NCI-H510A (cell line): ENCODE measurements at regions not wholly inside any gene's neighbourhood (a gene's known extent, or its start where the extent isn't known, plus 50 kb on each side); places are given as distances from the start of the nearest gene placed in this dataset.

Source experiments
- DNase-seq: peaks from one replicate; lab custom pipeline; 2025; lab: John Stamatoyannopoulos, UW

DNA sequence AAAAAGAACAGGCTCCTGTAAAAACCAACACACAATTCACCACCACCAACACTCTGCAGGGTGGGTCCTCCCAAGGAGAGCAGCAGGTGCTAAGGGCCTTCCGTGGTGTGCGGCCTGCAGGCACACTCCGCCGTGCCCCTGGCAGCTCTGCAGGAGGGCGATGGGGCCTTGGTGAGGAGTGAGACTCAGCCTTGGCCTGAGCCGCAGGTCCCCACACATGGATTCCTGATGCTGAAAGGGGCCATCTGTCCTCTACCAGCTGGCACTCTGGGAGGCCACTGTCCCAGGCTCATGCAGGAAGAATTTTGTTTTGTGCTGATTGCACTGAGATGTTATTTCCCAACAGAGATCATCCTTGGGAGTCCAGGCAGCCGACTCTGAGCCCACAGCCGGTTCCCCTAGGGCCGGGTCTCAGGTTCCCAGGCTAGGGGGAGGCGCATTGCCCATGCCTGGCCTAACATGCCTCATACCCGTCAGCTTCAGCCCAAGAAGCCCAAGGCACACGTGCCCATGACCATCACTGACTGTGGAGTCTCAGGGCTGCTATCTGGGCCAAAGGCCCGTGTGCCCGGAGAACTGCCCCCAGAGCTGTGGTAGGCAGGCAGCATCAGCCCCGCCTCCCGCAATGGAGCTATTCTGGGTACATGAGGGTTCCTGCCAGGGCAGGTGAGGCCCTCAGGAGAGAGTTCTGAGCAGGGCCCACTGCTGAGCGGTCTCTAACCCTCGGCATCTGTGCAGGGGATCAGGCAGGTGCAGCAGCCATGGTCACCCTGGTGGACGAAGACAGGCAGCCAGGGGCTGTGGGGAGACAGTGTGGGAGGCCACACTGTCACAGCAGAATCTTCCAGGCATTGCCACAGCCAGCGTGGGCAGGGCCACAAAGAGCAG is 97.9 kb upstream of the ZNF469 start:
- no peak for DNase-seq

DNA sequence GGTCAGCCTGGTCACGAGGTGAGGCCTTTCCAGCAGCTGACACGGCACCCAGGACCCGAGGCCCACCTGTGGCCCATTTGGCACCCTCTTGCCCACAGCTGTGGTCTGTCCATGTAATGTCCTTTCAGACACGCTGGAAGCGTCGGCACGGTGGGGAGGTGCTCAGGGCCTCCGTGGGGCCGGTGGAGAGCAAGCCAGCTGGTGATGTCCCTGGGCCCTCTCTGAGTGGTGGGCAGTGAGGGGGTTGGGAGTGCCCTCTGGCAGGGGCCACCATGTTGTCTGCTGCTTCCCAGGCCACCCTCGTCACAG is 97.3 kb upstream of the ZNF469 start:
- DNase-seq = no peak

DNA sequence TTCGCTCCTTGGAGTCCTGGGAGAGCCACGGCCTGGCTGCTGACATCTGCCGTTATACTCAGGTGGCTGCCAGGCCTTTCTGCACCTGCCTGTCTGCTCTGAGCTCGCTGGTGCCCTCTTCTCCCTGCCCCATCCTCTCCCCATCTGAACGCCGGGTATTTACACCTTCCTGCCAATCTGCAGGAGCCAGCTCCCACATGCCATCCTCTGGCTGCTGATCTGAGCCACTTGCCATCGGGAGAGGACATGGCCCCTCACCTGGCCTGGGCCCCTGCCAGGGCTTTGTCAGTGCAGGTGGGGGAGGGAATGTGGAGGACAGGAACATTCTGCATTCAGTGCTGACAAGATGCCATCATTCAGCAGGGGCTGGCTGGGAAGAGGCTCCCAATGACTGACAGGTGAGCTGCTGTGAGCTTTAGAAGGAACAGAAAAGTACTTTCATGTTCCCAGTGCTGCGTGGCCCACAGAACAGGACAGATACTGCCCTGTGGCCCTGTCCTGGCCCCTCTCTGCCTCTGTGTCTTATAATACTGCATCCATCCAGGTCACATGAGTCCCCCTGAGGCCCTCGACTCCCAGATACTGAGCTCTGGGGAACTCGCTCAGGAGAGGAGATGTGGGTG is 96.3 kb upstream of the ZNF469 start:
- no peak for DNase-seq

DNA sequence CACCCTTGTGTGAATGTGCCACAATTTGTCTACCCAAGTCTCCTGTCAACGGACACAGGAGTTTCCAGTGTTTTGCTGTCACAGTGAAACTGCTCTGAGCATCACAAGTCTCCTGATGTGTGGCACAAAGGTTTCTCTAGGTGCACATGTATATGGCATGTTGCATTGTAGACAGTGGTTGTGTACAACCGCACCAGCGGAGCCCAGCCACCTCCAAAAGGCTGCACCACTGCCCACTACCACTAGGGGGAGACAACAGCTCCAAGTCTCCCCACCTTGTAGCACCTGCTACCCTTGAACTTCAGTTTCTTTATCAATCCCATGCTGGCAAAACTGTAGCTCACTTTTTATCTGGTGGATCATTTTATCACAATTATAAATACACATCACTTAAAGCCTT is 95.5 kb upstream of the ZNF469 start:
- no peak for DNase-seq

DNA sequence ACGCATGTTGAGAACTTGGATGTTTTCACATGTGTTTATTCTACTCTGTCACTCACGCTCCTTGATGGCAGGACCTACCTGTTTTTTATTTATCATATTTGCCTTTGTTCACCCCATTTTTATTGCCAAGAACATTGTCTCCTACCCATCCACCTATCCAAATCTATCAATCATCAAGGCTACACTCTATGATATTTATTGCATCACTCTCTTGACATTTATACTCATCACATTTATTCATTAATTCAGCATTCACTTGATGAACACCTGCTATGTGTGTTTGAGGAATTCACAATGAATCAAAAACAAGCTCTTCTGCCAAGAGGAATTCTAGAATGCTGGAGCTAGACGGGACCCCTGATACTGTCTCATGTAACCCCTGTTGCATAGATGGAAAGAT is 94.5 kb upstream of the ZNF469 start:
- no peak for DNase-seq

DNA sequence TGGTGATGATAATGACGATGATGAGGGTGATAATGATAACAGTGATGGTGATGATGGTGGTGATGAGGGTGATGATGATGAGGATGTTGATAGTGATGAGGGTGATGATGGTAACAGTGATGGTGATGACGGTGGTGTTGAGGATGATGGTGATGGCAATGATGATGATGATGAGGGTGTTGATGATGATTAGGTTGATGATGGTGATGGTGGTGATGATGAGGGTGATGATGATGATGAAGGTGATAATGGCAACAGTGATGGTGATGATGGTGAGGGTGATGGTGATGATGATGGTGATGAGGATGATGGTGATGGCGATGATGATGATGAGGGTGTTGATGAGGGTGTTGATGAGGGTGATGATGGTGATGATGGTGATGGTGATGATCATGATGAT is 93.8 kb upstream of the ZNF469 start:
- no peak for DNase-seq

DNA sequence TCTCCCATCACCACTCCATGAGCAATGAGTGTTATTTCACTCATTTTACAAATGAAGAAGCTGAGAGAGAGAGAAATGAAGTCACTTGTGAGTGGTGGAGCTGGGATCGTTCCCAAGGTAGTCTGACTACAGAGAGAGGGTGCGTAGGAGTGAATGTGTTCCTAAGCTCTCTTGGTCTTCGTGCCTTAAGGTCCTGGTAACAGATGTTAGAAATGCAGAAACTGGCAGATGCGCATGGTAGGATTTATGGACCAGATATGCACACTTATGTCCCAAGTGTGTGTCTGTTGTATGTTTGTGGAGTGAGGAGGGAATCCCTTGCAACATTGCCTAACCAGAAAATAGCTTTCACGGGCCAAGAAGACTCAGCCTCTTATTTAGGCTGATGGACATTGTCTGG is 93.2 kb upstream of the ZNF469 start:
- DNase-seq = no peak

DNA sequence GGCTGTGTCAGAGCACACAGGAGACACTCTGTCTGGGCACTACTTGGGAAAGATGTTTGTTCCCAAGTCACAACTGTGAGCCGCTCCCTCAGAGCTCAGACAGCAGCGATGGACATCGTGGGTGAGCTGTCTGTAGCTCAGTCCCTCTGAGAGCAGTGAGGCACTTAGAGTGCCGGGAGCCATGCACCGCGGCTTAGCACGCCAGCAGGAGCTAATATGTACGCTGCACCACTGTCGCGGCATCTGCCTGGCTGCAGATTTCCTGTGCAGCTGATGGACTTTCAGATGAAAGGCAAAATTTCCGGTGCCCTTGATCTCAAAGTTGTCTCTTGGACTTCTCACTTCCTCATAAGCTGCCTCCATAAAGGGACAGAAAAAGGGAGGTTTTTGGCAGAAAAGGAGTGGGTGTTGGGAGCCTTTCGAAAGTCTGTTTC is 92.8 kb upstream of the ZNF469 start:
- DNase-seq = no peak

DNA sequence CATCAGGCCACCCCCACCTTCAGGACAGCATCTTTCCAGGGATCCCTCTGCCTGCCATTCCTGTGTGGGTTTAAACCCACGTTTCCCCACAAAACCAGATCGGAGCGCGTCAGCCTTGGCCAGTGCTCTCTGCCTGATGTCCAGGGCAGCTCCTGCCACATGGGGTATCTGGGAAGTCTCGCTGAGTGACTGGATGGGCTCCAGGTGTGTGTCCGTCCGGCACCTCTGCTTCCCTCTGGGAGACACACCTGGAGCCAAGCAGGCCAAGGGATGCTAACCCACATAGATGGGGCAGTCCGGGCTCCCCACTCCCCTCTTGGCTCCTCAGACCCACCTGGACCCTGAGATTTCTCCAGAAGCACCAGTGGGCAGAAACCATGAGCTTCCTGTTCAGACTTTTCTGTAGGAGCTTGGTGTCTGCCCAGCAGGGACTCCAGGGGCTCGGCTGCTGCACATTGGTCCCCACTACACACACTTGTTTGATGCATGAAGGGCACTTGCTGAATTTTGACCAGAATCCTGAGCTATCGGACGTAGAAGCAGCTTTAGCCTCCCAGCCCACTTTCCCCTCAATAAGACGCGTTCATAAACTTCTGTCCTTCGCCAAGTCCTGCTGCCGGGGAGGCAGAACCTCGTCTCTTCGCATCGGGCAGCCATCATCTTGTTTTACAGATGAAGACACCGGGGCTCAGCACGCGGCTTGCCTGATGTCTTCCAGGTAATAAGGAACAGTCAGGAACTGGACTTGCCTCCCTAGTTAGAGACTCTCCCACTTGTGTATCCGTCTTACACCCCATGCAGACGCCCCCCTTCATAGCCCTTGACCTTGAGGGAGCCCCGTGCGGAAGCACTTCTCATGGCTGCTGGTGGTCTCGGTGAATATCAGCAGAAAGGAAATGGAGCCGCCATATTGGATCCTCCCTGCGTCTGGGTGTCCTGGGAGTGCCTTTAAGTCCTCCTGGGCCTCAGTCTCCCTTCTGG is 91.6 kb upstream of the ZNF469 start:
- no peak for DNase-seq

DNA sequence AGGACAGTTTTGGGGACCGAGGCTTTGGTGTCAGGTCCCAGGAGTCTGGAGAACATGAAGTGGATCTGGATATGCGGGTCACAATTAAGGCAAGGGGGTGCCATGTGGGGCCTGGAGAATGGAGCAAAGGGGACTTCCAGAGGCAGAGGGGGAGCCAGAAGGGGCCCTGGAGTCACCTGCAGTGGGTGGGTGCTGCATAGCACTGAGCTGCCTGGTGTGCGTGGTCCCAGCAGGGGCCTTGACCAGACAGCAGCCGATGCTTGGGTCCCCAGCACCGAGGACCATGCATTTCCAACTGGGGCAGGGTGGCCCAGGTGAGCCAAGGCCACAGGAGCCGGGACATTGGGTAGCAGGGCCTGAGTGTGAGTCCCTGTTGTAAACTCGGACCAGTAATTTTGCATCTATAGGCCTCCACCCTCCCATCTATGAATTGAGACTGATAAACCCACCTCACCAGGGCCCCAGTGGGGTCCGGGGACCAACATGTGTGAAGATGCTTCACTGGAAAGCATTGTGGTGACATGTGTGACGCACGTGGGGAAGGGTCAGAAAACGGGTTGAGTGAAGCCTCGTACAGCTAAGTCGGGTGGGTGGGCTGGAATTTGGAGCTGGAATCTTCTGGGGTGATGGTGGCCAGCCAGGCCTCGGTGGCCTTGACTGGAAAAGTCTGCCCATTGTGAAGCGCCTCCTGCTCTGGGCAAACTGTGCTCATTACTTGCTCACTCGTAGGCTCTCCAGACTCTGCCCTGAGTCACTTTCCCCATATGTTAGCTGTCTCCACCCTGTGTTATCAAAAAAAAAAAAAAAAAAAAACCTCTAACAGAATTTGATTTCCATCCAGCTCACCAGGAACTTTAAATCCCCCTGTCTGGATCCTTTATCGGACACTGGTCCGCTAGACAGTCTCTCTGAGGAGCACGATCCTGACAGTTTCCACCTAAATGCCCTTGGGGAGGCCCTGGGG is 90.5 kb upstream of the ZNF469 start:
- no peak for DNase-seq

DNA sequence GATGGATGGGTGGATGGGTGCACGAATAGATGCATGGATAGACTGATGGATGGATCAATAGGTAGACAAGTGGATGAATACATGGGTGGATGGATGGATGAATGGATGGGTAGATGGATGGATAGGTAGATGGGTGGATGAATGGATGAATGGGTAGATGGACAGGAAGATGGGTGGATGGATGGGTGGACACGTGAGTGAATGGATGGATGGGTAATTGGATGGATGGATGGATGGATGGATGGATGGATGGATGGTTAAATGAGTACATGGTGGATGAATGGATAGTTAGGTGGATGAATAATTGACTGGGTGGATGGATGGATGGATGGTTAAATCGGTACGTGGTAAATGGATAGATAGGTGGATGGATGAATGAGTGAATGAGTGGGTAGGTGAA is 89.7 kb upstream of the ZNF469 start:
- DNase-seq = no peak

DNA sequence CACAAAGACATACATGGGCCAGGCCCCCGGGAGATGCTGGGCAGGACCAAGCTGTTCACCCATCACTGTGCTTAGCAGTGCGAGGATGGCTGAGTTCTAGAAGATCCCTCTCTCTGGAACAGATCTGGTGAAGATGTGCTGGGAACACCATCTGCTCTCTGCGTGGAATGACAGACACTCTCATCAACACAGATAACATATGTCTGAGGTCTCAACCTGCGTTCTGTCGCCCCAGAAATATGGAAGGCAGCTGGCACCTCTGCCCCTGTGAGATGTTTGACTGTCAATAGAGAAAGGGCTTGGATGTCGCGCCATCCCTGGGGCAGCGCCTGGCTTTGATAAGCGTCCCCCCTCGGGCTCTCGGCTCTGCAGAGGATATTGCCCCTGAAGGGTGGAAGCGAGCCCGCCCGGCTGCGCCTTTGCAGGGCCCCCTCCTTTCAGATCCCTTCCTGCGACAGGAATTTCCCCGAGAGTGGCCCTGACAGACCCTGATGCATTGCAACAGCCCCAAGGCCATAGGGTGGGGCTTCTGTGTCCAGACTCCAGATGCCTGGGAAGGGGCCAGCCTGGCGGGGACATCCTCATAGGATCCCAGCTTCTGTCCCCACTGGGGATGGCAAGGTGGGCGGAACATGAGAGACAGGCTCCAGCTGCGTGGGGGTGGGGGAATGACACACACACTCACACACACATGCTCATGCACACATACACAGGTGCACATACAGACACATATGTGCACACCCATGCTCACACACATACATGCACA is 86.9 kb upstream of the ZNF469 start:
- no peak for DNase-seq

DNA sequence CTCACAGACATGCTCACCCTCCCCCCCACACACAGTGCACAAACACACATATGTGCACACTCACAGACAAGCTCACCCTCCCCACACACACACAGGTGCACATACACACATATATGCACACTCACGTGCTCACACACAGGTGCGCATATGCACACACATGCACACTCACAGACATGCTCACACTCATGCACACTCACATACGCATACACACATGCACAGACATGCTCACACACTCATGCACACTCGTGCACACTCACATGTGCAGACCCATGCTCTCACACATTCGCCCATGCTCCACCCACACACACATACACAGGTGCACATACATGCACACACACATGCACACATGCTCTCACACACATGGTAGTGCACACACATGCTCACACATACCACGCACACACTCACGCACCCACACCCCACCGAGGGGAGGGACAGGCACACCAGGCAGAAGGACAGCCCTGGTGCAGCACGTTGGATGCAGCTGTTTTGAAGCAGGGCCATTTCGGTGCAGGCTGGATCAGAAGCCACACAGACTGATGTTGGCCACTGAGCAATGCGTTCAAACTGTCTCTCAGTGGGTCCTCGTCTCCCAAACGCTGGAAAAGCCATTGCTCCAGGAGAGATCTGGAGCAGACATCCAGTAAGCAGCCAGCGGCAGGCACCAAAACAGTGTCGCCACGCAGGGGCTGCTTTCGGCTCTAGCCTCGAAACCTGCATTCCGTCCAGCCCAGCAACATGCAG is 86.2 kb upstream of the ZNF469 start:
- no peak for DNase-seq

DNA sequence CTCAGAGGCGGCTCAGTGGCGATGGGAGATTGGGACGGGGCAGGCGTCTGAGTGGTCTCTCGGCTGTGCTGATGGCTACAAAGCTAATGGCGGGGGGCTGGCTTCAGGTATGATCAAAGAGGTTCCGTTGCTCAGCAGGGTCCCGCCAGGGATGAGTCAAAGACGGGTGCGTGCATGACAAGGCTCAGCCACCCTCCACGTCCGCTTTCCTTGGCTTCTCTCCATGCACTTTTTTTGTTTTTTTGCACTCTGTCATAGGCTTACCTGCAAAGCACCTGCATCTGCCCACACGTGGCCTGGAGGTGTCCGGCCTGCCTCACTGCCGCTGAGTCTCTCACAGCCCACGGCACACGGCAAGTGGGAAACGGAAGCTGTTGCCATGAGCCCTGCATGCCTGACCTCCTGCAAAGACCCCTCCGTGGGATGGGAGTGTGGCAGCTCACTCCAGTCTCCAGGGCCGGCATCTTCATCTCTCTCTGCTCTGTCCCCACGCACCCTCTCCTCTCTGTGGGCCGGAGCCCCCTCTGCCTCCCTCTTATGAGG is 85.5 kb upstream of the ZNF469 start:
- no peak for DNase-seq

DNA sequence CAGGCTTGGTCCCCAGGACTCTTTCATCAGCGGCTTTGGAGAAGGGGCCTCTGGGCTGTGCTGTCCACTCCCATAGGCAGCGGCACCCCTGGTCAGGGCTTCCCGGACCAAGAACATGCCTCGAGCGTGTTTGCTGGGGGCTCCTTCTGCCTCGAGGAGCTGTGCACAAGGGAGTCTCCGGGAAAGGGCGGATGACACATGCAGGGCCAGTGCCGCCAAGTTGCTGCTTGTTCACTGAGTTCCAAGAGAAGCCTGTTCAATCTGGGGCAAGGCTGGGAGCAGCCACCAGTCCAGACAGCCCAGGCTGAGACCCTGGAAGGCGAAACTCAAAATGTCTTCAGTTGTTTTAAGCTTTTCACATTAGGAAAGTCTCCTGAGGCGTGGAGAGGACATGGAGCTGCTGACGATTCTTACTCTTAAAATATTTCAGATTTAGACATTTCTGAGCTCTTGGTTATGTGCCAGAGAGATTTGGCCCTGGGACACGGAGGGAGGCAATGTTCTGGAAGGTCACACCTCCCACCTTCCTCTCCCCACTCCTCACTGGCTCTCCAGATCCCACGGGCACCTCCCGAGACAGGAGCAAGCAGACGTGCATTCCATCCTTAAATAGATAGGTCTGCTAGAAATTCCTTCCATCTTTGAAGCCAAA is 84.5 kb upstream of the ZNF469 start:
- DNase-seq = no peak

DNA sequence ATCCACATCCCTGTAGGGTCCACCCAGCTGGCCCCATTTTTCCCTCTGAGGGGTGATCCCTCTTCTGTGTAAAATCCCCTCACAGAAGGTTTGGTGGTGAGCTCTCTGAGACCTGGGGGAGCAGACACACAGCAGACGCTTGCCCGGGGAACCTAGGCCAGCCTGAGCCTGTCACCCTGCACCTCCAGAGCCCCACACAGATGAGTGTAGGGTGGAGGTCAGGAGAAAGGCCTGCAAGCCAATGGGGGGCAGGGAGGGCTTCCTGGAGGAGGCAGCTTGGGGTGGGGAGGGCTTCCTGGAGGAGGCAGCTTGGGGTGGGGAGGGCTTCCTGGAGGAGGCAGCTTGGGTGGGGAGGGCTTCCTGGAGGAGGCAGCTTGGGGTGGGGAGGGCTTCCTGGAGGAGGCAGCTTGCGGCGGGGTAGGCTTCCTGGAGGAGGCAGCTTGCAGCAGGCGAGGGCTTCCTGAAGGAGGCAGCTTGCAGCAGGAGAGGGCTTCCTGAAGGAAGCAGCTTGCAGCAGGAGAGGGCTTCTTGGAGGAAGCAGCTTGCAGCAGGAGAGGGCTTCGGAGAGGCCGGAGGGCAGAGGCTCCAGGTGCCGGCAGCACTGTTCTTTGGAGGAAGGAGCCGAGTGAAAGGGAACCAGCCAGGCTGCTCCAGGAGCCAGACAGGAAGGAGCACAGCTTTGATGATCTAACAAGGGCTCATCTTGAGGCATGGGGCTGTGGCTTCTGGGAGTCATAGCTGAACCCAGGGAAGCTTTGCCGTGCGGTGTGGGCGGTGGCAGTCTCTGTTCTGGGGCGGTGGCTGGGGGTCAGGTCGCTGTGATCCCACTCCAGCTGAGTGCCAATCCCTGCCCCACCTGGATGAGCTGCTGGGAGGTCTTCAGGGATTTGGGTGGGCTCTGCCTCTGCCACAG is 83.7 kb upstream of the ZNF469 start:
- no peak for DNase-seq

DNA sequence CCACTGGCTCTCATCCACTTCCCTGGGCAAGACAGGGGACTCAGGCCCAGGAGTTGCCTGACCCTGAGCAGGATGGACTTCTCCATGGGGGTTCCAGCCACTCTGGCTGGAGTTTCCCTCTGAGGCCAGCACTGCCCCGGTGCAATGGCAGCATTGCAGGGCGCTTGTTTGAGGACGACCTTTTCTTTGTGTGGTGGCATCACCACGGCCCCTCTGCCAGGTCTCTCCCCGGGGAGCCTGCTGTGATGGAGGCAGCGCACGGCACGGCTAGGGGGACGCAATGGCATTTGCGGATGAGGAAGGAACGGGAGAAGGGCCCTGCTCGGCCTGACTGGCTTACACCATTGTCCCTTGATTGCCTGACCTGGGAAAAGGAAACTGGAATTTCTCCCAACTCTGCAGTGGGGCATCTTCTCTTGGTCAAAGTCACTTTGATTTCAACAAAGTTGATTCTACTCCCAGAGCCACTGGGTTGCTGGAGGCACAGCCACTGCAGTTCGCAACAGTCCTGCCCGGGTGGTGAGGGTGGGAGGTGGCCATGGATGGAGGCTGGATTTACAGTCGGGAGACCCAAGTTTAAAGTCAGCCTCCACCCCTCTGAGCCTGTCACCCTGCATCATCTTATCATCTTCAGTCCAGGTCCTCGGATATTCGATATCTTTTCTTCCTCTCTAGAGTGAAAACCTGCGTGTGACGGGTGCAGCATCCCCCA is 82.9 kb upstream of the ZNF469 start:
- DNase-seq = no peak

DNA sequence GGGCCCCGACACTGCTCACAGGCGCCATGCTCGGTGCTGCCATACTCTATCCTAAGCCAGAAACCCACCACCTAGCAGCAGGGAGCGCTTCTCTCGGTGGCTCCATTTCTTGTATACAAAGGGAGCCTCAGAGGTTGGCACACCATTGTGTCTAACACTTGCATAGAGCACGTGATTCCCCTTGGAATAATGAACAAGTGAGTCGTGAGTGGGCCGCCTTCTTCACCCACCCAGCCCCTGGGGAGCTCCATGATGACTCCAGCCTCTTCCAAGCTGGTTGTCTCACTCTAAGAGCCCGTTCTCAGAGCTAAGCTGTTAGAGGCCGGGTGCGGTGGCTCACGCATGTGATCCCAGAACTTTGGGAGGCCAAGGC is 82.3 kb upstream of the ZNF469 start:
- no peak for DNase-seq
